Lower lobe of right lung (tissue), 2 donors: ENCODE measurements at regions not wholly inside any gene's neighbourhood (a gene's known extent, or its start where the extent isn't known, plus 50 kb on each side); places are given as distances from the start of the nearest gene placed in this dataset.
"Not testable (repeated sequence)": the region's sequence is repeated elsewhere in the genome, so short reads cannot be mapped to it uniquely, and the experiment has no call there.

Source experiments
- ATAC-seq, 2 donors: fragments of 200-7000 bp; cut with Tn5 transposase; one replicate each; pipeline ENCODE4 v1.9.1; 2020 to 2022; ENCODE audit warnings: mild to moderate bottlenecking in 2 of 2, moderate library complexity in 2 of 2
- DNase-seq: peaks from one replicate; pipeline ENCODE4 v3.0.0-alpha.2; 2020
- H3K27ac ChIP-seq: fragments of 200-600 bp; one replicate; pipeline ENCODE4 v1.8.0; 2022
- H3K27me3 ChIP-seq: fragments of 200-600 bp; one replicate; pipeline ENCODE4 v1.8.0; 2022; ENCODE audit warnings: low read depth
- H3K36me3 ChIP-seq: fragments of 200-600 bp; one replicate; pipeline ENCODE4 v1.8.0; 2022; ENCODE audit warnings: mild to moderate bottlenecking
- H3K4me1 ChIP-seq: fragments of 200-600 bp; one replicate; pipeline ENCODE4 v1.8.0; 2022
- H3K4me3 ChIP-seq: fragments of 200-600 bp; one replicate; pipeline ENCODE4 v1.8.0; 2022; ENCODE audit warnings: mild to moderate bottlenecking
- H3K9me3 ChIP-seq: fragments of 200-600 bp; one replicate; pipeline ENCODE4 v1.8.0; 2022
- CTCF ChIP-seq: fragments of 200-600 bp; IDR thresholded peaks from one replicate; pipeline ENCODE4 v1.8.0; 2022; ENCODE audit warnings: antibody characterized with exemption, mild to moderate bottlenecking
- intact Hi-C: fragments of 100-400 bp; cut with DNase I; formaldehyde crosslinking; loops from one replicate; pipeline ENCODE4 v1.11.0; 2022
- donor health status: DM: no; HTN: yes; CAD: no; lungs with severe emphysema.

- intact Hi-C loops: no loop called here
- no peak for DNase-seq
- no peaks in the 10 kb centered on the region for H3K4me1 ChIP-seq
- ATAC-seq: no peak
- no peaks in the 10 kb centered on the region for H3K9me3 ChIP-seq
- no peak overlapping the region for H3K27ac ChIP-seq
- no peak for TF ChIP-seq CTCF
- no peaks in the 10 kb centered on the region for H3K27me3 ChIP-seq
- no peaks in the 10 kb centered on the region for H3K36me3 ChIP-seq
- H3K4me3 ChIP-seq: no peak overlapping the region
Measured at GRCh38 chr10:46197050-46197449, 89.7 kb upstream of the ANTXRL start.

- H3K9me3 ChIP-seq: no peaks in the 10 kb centered on the region
- intact Hi-C loops: no loop called here
- no peak for TF ChIP-seq CTCF
- H3K4me1 ChIP-seq: no peaks in the 10 kb centered on the region
- H3K27ac ChIP-seq: no peak overlapping the region
- no peaks in the 10 kb centered on the region for H3K27me3 ChIP-seq
- ATAC-seq (no peak), DNase-seq (no peak)
- H3K4me3 ChIP-seq: no peak overlapping the region
- H3K36me3 ChIP-seq: no peaks in the 10 kb centered on the region
Measured at GRCh38 chr10:46198516-46198915, 88.3 kb upstream of the ANTXRL start.

- H3K27ac ChIP-seq, DNase-seq, H3K27me3 ChIP-seq, H3K9me3 ChIP-seq, H3K4me1 ChIP-seq, ATAC-seq, intact Hi-C loops, H3K36me3 ChIP-seq, H3K4me3 ChIP-seq: not testable (repeated sequence)
Measured at GRCh38 chr10:46202405-46202804, 84.4 kb upstream of the ANTXRL start.

GRCh38 chr10:46204482-46205102 lies 82.2 kb upstream of the ANTXRL start:
- DNase-seq: peak; percentile 30
- ATAC-seq, H3K9me3 ChIP-seq, H3K36me3 ChIP-seq, intact Hi-C loops, H3K27ac ChIP-seq, H3K4me1 ChIP-seq, H3K4me3 ChIP-seq, H3K27me3 ChIP-seq: not testable (repeated sequence)

- H3K4me1 ChIP-seq, H3K27me3 ChIP-seq, DNase-seq, intact Hi-C loops, H3K4me3 ChIP-seq, H3K36me3 ChIP-seq, H3K9me3 ChIP-seq, ATAC-seq, H3K27ac ChIP-seq: not testable (repeated sequence)
Measured at GRCh38 chr10:46210427-46210826, 76.4 kb upstream of the ANTXRL start.

- Histone ChIP-seq H3K4me3 (no peak overlapping the region), H3K27ac (no peak overlapping the region), H3K36me3 (no peaks in the 10 kb centered on the region), H3K9me3 (no peaks in the 10 kb centered on the region), H3K27me3 (no peaks in the 10 kb centered on the region), H3K4me1 (no peaks in the 10 kb centered on the region)
- intact Hi-C loops: no loop called here
- no peak for ATAC-seq
- no peak for DNase-seq
- TF ChIP-seq CTCF: no peak
Measured at GRCh38 chr10:46215426-46215825, 71.4 kb upstream of the ANTXRL start.

GRCh38 chr10:46216003-46216634 lies 70.7 kb upstream of the ANTXRL start:
- no peak overlapping the region for H3K4me3 ChIP-seq
- no peaks in the 10 kb centered on the region for H3K27me3 ChIP-seq
- DNase-seq: no peak
- no peak for TF ChIP-seq CTCF
- no peak overlapping the region for H3K27ac ChIP-seq
- H3K4me1 ChIP-seq: no peaks in the 10 kb centered on the region
- intact Hi-C loops: no loop called here
- no peaks in the 10 kb centered on the region for H3K9me3 ChIP-seq
- ATAC-seq: no peak
- no peaks in the 10 kb centered on the region for H3K36me3 ChIP-seq
